ENCODE measurements at regions not wholly inside any gene's neighbourhood (a gene's known extent, or its start where the extent isn't known, plus 50 kb on each side); places are given as distances from the start of the nearest gene placed in this dataset.
A peak's percentile ranks its signal among the peaks of the same experiment; 100 is the strongest.
"Not testable (repeated sequence)": the region's sequence is repeated elsewhere in the genome, so short reads cannot be mapped to it uniquely, and the experiment has no call there.

- no peak for DNase-seq (ENCODE audit: low spot score)
Observed at GRCh38 chr18:10119991-10120390, 206.2 kb downstream of the VAPA start.

- no peak for DNase-seq (ENCODE audit: low spot score)
Observed at GRCh38 chr18:10120622-10121021, 206.8 kb downstream of the VAPA start.

DNA sequence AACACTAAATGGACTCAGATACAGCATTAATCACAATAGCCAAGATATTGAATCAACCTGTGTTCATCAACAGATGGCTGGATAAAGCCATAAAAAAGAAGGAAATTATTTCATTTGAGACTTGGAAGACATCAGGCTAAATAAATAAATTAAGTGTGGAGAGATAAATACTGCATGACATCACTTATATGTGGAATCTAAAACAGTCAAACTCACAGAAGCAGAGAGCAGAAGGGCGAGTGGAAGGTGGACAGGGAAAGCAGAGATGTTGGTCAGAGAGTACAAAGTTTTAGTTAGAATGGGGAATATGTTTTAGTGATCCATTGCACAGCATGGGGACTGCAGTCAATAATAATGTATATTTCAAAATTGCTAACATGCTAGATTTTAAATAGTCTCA, 207.2 kb downstream of the VAPA start:
- no peak for DNase-seq (ENCODE audit: low spot score)

GRCh38 chr18:10121786-10122515, 208.1 kb downstream of the VAPA start:
- DNase-seq (ENCODE audit: low spot score): peak; percentile 39

DNA sequence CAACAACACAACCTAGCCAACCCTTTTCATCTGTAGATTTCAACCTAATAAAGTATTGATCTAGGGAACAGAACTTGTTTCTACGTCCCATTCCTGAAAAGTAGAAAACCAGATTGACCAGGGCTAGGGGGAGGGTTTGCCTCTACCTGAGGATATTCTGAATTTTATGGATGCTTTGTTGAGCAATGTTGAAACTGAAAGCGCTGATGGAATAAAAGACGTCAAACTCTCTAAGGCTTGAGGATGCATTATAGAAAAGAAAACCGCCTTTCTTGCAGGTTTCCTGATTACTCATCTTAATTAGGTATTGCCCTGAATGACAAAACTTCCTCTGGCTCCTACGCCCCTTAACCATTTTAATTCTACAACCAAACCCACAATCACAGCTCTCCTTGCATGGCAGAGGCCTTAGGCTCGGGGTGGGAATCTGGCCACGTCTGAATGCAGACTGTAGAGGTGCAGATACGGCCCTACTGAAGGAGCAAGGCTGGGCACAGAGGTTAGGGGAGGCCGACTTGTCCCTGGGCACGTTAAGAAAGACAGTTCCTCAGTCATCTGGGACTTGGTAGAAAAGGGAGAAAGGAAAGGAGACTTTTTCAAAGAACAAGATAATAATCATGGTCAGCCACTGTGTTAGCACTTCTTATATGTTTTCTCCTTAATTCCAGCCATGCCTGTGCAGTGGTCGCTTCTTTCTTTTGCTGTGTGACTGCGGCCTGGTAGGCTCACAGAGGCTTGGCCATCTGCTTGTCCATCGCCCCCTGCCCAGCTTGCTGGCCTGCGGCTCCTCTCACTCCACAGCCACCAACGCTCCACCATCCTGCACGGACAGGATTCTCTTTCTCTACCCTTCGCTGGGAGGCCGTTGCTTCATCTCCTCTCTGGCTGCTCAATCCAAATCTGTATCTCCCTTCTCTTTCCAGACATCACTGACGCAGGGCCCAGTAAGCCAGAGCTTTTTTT, 209.5 kb downstream of the VAPA start:
- DNase-seq (ENCODE audit: low spot score): no peak

DNA sequence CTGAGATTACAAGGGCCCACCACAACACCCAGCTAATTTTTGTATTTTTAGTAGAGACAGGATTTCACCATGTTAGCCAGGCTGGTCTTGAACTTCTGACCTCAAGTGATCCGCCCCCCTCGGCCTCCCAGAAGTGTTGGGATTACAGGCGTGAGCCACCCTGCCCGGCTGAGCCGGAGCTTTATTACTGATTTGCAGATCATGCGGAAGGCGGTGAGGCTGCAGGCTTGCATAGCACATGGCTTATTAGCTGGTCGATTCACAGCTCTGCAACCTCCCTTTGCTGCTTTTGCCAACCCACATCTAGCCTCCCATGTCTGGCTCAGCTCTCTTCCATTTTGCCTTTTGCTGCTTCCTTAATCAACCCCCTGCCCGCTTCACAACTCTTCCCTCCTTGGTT, 210.3 kb downstream of the VAPA start:
- DNase-seq (ENCODE audit: low spot score): no peak

DNA sequence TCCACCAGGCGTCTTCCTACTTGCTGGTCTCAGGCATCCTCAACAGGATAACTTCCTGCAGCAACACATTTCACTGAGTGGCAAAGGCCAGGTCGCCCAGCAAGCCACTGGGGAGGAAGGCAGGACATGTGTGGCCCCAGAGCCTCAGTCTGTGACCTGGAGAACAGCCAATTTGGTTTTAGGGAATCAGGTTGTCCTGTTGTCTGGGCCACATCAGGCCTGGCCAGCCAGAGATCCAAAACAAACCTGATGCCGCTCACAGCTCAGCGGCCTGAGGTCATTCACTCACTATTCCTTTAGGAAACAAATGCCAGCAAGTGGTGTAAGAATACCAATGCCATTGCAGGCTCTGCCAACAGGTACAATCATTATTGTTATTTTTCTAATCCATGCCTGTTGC, 210.7 kb downstream of the VAPA start:
- DNase-seq (ENCODE audit: low spot score): no peak

GRCh38 chr18:10124967-10125366, 211.2 kb downstream of the VAPA start:
- no peak for DNase-seq (ENCODE audit: low spot score)

- no peak for DNase-seq (ENCODE audit: low spot score)
Observed at GRCh38 chr18:10127729-10128128, 213.9 kb downstream of the VAPA start.

DNA sequence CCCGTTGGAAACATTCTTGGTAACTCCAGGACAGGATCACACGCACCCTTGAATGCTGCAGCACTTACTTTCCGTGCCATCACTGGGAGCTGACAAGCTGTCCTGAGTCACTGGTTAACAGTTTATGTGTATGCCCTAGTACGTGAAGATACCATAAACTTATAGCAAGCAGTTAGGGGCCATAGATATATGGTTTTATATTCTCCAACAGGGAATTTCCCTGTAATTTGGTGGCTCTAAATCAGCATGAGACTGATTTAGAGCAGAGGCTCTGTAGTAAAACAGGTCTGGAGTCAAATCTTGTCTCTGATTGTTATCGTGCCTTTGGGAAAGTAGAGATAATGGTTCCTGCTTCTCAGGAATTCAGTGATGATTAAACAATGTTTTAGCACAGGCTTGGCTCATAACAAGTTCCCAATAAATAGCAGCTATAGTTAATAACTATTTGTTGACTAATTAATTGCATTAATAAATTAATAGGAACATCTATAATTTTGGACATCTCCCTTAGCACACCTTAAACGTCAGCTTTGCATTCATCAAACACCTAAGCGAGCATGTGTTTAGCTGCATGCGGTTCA, 215.2 kb downstream of the VAPA start:
- DNase-seq (ENCODE audit: low spot score): no peak

- no peak for DNase-seq (ENCODE audit: low spot score)
Observed at GRCh38 chr18:10130606-10131005, 216.8 kb downstream of the VAPA start.

DNA sequence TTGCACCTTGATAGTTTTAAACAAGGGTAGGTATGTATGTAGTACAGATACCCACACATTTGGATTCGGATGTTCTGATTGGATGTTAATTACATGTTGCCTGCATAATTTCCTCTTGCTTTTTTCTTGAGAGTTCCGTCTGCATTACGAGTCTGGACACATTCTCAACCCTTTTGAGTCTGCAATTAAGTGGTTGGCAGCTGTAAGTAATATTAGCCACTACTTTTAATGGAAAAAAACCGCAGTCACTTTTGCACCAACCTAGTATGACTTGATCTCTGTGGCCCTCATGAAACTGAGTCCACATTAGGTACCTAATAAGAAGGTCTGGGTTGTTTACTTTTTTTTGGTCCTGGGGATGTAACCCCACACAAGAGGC, 217.3 kb downstream of the VAPA start:
- DNase-seq (ENCODE audit: low spot score): no peak

DNA sequence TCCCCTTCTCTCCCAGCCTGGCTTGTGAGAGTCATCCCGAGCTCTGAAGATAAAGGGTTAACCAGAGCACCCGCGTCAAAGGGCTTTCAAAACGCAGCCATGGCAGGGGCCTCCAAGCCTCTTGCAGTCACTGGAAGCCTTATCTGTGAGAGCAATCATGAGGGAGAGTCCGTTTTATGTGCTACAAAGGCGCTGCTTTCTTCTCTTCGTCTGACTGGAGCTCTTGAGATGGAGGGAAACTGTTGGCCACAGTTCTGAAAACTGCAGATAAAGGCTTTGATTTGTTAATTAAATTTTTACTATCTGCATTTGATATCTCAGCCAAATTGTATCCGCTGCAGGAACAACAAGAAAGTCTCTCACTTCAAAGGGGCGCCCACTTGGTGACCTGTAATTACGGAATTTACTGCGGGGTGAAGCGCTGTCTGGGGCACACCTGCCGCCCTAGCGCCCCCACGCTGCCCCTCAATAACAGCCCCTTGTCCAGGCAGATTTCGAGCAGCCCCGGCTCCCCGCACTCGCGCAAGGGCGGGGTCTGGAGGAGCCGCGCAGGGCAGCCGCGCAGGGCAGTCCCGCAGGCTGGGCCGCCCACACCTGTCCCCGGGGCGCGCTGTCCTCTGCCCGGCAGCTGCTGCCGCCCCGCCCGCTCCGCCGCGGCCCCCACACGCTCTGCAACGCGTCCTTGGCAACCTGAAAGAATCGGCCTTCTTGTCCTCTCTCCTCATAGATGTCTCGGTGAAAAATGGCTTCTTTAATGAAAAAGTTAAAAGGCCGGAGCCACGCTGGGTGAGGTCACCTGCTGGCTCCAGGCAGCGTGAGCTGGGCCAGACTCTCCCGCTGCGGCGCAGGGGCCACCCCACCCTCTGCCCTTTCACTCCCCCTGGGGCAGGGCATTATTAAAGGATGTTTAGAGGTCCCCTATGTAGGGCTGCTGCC, 217.9 kb downstream of the VAPA start:
- DNase-seq (ENCODE audit: low spot score): peak; percentile 62

DNA sequence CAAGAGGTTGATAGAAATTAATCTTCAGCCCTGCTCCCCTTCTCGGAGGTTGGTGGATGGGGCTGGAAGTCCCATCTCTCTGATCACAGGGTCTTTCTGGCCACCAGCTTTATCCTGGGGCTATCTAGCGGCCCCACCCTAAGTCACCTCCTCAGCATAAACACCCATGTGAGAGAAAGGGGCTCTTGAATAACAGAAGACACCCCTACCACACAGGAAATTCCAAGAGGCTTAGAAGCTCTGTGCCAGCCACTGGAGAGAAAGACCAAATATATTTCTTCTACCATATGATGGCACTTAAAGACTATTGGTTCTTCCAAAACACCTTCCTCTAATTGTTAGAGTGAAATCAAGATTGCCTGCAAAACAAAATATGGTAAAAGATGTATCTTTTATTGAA, 219.7 kb downstream of the VAPA start:
- DNase-seq (ENCODE audit: low spot score): no peak

DNA sequence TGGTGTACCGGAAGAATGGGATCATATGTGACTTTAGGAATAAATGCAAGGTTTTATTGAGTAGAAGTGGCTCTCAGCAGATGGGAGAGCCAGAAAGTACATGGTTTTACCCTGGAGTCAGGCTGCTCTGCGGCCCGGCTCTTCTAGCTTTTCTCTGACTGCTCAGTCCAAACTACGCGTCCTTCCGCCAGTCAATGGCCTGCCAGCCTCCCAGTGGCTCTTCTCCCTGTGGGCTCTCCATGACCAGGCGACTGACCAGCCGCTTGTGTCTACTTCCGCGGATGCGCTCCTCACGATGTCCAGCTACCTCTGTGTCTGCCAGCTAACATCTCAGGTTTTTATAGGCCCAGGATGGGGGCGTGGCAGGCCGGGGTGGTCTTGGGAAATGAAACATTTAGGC, 220.4 kb downstream of the VAPA start:
- DNase-seq (ENCODE audit: low spot score): no peak

DNA sequence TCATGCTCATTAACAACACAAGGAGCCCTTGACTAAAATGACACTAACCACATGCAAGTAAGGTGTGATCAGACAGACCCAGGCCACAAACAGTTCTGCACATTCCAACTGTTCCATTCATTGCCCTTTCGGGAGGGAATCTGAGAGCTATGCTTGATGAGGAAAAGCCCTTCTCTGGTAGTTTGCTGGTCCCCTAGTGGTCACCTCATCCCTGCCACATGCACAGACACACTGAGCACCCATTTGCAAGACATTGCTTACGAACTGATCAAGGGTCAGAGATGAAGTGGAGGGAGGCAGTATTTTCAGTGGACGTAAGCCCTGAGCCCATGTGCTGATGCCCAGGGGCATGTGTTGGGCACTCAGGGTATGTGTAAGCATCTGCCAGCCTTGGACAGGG, 220.9 kb downstream of the VAPA start:
- DNase-seq (ENCODE audit: low spot score): not testable (repeated sequence)

DNA sequence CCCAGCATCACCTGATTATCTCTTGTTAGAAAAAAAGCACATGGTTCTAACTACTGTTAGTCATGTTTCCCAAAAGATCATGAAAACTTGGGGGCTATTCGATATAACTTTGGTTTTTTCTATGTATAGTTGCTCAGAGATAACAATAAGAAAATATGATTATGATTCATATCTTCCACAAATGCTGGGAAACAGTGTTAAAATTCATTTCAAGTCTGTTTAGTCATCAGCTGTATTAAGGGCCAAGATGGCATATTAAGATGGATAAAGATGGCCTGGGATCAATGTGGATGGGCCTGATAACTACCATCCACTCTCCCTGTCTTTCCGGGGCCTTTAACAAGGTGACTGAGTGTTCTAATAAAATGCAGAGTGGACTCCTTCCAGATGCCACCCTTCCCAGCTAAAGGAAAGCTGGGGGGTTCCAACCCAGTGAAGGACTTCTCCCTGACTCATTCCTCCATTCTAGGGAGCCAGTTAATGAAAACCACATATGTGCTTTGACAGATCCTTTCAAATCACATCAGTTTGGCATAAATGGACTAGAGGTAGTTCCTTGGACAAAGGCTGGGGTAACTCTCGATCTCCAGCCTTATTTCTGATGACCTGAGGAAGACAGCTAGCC, 221.6 kb downstream of the VAPA start:
- DNase-seq (ENCODE audit: low spot score): no peak

GRCh38 chr18:10138719-10139118, 224.9 kb downstream of the VAPA start:
- no peak for DNase-seq (ENCODE audit: low spot score)

- no peak for DNase-seq (ENCODE audit: low spot score)
Observed at GRCh38 chr18:10139783-10140410, 226.1 kb downstream of the VAPA start.

DNA sequence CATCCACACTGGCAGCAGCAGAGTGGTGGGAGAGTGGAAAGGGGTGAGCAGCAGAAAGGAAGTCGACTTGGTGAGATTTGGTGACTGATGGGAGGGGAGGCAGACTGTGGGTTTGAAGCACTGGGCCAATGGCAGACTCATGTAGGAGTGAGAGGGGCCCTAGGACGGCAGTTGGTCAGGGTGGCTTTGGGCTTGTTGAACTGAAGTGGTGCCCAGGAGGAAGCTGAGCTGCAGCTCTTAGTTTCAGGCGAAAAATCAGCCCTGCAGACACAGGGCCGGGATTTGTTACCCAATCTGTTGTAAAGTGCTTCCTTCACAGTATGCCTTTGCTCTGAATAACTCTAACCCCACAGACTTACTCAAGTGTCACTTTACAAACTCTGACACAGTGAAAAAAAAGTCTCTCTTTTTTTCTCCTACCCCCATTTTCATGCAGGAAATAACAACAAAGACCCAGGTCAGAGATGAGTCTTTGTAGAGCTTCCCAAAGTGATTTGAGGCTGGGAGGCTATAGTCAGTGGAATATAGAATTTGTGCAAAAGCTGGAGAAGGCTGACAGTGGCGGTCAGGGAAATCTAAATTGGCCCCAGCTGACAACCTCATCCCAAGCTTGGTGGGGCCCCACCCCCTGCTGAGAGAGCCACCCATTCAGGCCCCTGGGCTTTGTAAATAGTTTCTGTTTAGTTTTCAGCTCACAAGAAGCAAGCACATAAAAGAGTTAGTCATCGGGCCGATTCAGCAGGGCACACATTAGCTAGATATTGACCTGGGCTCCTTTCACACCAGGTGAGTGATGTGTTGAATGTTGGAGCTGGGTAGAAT, 226.9 kb downstream of the VAPA start:
- peak; percentile 60 for DNase-seq (ENCODE audit: low spot score)
